ENCODE measurements at regions not wholly inside any gene's neighbourhood (a gene's known extent, or its start where the extent isn't known, plus 50 kb on each side); places are given as distances from the start of the nearest gene placed in this dataset.

DNA sequence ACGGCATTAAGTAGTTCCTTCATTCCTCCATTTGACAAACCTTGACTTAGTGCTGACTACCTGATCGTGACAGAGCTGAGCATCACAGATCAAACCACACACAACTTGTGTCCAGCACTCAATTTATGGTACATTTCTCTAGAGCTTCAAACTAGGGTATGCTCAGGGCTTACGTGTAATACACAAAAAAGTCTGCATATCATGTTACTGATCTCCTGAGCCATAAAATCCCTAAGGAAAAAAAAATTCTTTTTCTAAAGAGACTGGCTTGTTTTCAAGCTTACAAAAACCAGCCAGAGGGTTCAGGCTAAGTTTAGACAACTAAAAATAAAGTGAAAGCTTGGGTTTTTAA, 88.0 kb upstream of the ALKAL2 start:
- TF ChIP-seq, protein P1, sequence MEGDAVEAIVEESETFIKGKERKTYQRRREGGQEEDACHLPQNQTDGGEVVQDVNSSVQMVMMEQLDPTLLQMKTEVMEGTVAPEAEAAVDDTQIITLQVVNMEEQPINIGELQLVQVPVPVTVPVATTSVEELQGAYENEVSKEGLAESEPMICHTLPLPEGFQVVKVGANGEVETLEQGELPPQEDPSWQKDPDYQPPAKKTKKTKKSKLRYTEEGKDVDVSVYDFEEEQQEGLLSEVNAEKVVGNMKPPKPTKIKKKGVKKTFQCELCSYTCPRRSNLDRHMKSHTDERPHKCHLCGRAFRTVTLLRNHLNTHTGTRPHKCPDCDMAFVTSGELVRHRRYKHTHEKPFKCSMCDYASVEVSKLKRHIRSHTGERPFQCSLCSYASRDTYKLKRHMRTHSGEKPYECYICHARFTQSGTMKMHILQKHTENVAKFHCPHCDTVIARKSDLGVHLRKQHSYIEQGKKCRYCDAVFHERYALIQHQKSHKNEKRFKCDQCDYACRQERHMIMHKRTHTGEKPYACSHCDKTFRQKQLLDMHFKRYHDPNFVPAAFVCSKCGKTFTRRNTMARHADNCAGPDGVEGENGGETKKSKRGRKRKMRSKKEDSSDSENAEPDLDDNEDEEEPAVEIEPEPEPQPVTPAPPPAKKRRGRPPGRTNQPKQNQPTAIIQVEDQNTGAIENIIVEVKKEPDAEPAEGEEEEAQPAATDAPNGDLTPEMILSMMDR (IDR thresholded peaks at IDR 0.05), result no peak
- TF ChIP-seq POLR2A (IDR thresholded peaks at IDR 0.05), result no peak

Data from thyroid gland (tissue), 4 donors.